HEK293 (cell line): ENCODE measurements at regions not wholly inside any gene's neighbourhood (a gene's known extent, or its start where the extent isn't known, plus 50 kb on each side); places are given as distances from the start of the nearest gene placed in this dataset.

Source experiments
- CTCF ChIP-seq: fragments of 450-650 bp; formaldehyde crosslinking; IDR thresholded peaks from 2 replicates; pipeline ENCODE4 v1.5.1; 2016; ENCODE audit warnings: missing biosample characterization, missing genetic modification characterization
- GFI1B ChIP-seq: fragments of 450-650 bp; formaldehyde crosslinking; IDR thresholded peaks from 2 replicates; pipeline ENCODE4 v1.5.1; 2016; ENCODE audit warnings: missing biosample characterization, missing genetic modification characterization
- KLF16 ChIP-seq: fragments of 450-650 bp; formaldehyde crosslinking; IDR thresholded peaks from 2 replicates; pipeline ENCODE4 v1.5.1; 2017; ENCODE audit warnings: missing biosample characterization, missing genetic modification characterization
- MEIS1 ChIP-seq: sonication (generic); formaldehyde crosslinking; IDR thresholded peaks from 2 replicates; pipeline ENCODE4 v1.8.1; 2022; ENCODE audit warnings: missing genetic modification reagents, mild to moderate bottlenecking, borderline replicate concordance
- ZEB2 ChIP-seq: fragments of 450-650 bp; formaldehyde crosslinking; IDR thresholded peaks from 2 replicates; pipeline ENCODE4 v1.5.1; 2016; ENCODE audit warnings: missing biosample characterization, missing genetic modification characterization
- ZIC2 ChIP-seq: fragments of 450-650 bp; formaldehyde crosslinking; IDR thresholded peaks from 2 replicates; pipeline ENCODE4 v1.5.1; 2016; ENCODE audit warnings: missing biosample characterization, missing genetic modification characterization
- ZNF140 ChIP-seq: fragments of 450-650 bp; formaldehyde crosslinking; IDR thresholded peaks from 2 replicates; pipeline ENCODE4 v1.5.1; 2016; ENCODE audit warnings: missing biosample characterization, missing genetic modification characterization
- ZNF184 ChIP-seq: fragments of 450-650 bp; IDR thresholded peaks from 2 replicates; pipeline ENCODE4 v1.5.1; 2018; ENCODE audit warnings: missing biosample characterization, mild to moderate bottlenecking, missing genetic modification characterization
- ZNF24 ChIP-seq: fragments of 450-650 bp; formaldehyde crosslinking; IDR thresholded peaks from 2 replicates; pipeline ENCODE4 v1.5.1; 2016; ENCODE audit warnings: missing biosample characterization, missing genetic modification characterization
- ZNF785 ChIP-seq: fragments of 450-650 bp; formaldehyde crosslinking; IDR thresholded peaks from 2 replicates; pipeline ENCODE4 v1.5.1; 2016; ENCODE audit warnings: missing biosample characterization, missing genetic modification characterization
- ZSCAN23 ChIP-seq: fragments of 450-650 bp; formaldehyde crosslinking; IDR thresholded peaks from 2 replicates; pipeline ENCODE4 v1.5.1; 2016; ENCODE audit warnings: missing biosample characterization, missing genetic modification characterization
- TF ChIP-seq, protein P1 (sequence below): fragments of 450-650 bp; formaldehyde crosslinking; IDR thresholded peaks from 2 replicates; pipeline ENCODE4 v1.5.1; 2016; ENCODE audit warnings: missing biosample characterization, missing genetic modification characterization
- TF ChIP-seq, protein P2 (sequence below): fragments of 450-650 bp; formaldehyde crosslinking; IDR thresholded peaks from 2 replicates; pipeline ENCODE4 v1.5.1; 2016; ENCODE audit warnings: missing biosample characterization, missing genetic modification characterization
- TF ChIP-seq, protein P3 (sequence below): fragments of 450-650 bp; formaldehyde crosslinking; IDR thresholded peaks from 2 replicates; pipeline ENCODE4 v1.5.1; 2016; ENCODE audit warnings: missing biosample characterization, missing genetic modification characterization

- TF ChIP-seq ZEB2 (no peak), ZNF140 (no peak), CTCF (tag by site-specific recombination) (no peak), ZIC2 (tag by site-specific recombination) (no peak), GFI1B (tag by site-specific recombination) (no peak), ZNF24 (tag by site-specific recombination) (no peak), MEIS1 (CRISPR knock-in tag) (no peak), ZNF785 (tag by site-specific recombination) (no peak), ZSCAN23 (no peak), KLF16 (tag by site-specific recombination) (no peak), ZNF184 (tag by site-specific recombination) (no peak)
- TF ChIP-seq, protein P1, sequence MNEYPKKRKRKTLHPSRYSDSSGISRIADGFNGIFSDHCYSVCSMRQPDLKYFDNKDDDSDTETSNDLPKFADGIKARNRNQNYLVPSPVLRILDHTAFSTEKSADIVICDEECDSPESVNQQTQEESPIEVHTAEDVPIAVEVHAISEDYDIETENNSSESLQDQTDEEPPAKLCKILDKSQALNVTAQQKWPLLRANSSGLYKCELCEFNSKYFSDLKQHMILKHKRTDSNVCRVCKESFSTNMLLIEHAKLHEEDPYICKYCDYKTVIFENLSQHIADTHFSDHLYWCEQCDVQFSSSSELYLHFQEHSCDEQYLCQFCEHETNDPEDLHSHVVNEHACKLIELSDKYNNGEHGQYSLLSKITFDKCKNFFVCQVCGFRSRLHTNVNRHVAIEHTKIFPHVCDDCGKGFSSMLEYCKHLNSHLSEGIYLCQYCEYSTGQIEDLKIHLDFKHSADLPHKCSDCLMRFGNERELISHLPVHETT (tag by site-specific recombination), result no peak
- TF ChIP-seq, protein P2, sequence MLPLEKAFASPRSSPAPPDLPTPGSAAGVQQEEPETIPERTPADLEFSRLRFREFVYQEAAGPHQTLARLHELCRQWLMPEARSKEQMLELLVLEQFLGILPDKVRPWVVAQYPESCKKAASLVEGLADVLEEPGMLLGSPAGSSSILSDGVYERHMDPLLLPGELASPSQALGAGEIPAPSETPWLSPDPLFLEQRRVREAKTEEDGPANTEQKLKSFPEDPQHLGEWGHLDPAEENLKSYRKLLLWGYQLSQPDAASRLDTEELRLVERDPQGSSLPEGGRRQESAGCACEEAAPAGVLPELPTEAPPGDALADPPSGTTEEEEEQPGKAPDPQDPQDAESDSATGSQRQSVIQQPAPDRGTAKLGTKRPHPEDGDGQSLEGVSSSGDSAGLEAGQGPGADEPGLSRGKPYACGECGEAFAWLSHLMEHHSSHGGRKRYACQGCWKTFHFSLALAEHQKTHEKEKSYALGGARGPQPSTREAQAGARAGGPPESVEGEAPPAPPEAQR, result no peak
- TF ChIP-seq, protein P3, sequence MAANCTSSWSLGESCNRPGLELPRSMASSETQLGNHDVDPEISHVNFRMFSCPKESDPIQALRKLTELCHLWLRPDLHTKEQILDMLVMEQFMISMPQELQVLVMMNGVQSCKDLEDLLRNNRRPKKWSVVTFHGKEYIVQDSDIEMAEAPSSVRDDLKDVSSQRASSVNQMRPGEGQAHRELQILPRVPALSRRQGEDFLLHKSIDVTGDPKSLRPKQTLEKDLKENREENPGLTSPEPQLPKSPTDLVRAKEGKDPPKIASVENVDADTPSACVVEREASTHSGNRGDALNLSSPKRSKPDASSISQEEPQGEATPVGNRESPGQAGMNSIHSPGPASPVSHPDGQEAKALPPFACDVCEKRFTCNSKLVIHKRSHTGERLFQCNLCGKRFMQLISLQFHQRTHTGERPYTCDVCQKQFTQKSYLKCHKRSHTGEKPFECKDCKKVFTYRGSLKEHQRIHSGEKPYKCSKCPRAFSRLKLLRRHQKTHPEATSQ, result no peak
These were observed 645.1 kb downstream of the CDH8 start for GRCh38 chr16:61390965-61391637.
